ENCODE measurements at regions not wholly inside any gene's neighbourhood (a gene's known extent, or its start where the extent isn't known, plus 50 kb on each side); places are given as distances from the start of the nearest gene placed in this dataset.

DNA sequence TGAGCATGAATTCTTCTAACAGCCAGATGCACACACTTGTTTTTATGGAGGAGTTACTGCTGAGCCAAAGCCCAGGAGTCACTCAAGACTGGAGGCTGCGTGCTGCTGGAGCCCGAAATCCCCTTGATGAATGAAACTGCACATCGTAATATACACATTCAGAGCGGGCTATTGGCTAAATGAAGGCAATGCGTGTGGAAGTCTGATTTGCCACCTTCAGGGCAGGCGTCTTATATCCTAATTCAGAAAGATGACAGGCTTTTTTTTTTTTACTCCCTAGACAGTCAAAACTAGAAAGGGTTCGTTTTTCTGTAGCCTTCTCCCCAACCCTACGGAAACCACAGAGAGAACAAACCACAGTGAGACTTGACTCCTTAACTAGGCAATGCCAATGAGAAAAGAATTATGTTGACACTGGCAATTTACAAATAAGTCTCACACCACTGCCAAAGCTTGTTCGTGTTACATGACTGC is 227.2 kb upstream of the KLF14 start (continued):
- TF ChIP-seq STAT6 (CRISPR knock-in tag; conservative IDR thresholded peaks at IDR 0.05; ENCODE audit: low read depth) (no peak), CREM (CRISPR knock-in tag; IDR thresholded peaks at IDR 0.05) (no peak), MXD4 (CRISPR knock-in tag; IDR thresholded peaks at IDR 0.05; ENCODE audit: borderline replicate concordance) (no peak), JUN (CRISPR knock-in tag; IDR thresholded peaks at IDR 0.05) (no peak), ZNF219 (CRISPR knock-in tag; IDR thresholded peaks at IDR 0.05; ENCODE audit: borderline replicate concordance) (no peak)
- TF ChIP-seq, protein P1, sequence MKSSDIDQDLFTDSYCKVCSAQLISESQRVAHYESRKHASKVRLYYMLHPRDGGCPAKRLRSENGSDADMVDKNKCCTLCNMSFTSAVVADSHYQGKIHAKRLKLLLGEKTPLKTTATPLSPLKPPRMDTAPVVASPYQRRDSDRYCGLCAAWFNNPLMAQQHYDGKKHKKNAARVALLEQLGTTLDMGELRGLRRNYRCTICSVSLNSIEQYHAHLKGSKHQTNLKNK (CRISPR knock-in tag; IDR thresholded peaks at IDR 0.05): no peak
- TF ChIP-seq, protein P2, sequence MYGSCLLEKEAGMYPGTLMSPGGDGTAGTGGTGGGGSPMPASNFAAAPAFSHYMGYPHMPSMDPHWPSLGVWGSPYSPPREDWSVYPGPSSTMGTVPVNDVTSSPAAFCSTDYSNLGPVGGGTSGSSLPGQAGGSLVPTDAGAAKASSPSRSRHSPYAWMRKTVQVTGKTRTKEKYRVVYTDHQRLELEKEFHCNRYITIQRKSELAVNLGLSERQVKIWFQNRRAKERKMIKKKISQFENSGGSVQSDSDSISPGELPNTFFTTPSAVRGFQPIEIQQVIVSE (CRISPR knock-in tag; IDR thresholded peaks at IDR 0.05; ENCODE audit: borderline replicate concordance): no peak
- TF ChIP-seq, protein P3, sequence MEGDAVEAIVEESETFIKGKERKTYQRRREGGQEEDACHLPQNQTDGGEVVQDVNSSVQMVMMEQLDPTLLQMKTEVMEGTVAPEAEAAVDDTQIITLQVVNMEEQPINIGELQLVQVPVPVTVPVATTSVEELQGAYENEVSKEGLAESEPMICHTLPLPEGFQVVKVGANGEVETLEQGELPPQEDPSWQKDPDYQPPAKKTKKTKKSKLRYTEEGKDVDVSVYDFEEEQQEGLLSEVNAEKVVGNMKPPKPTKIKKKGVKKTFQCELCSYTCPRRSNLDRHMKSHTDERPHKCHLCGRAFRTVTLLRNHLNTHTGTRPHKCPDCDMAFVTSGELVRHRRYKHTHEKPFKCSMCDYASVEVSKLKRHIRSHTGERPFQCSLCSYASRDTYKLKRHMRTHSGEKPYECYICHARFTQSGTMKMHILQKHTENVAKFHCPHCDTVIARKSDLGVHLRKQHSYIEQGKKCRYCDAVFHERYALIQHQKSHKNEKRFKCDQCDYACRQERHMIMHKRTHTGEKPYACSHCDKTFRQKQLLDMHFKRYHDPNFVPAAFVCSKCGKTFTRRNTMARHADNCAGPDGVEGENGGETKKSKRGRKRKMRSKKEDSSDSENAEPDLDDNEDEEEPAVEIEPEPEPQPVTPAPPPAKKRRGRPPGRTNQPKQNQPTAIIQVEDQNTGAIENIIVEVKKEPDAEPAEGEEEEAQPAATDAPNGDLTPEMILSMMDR (IDR thresholded peaks at IDR 0.05): no peak

DNA sequence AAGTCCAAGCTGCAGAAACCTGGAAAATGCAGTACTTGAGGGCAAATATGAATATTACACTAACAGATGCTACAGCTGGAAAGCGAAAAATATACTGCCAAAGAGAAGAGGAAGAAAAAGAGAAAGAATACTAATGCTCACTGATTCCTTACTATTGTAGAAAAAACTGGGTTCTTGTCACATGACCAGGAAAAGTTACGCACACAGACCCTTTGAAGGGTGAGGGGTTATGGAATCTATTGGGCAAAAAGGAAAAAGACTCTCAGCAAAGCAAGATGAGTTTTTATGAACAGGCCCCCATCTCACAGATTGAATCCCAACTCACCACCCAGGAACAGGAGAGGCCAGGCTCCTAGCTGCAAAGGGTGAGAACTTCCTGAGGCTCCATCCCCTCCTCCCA is 228.1 kb upstream of the KLF14 start:
- Mint-ChIP-seq H3K36me3 (peaks cover 22% of the 10 kb centered on the region), H3K4me3 (no peak overlapping the region), H3K9me3 (peaks cover 16% of the 10 kb centered on the region), H3K27me3 (ENCODE audit: low read depth) (no peaks in the 10 kb centered on the region), H3K27ac (peak overlapping the region; percentile 82; the same call in 1 of the 2 replicates), H3K4me1 (no peaks in the 10 kb centered on the region; the same call in 1 of the 2 replicates)
- DNase-seq (ENCODE audit: low spot score) (no peak), ATAC-seq (no peak)
- TF ChIP-seq FOXJ3 (CRISPR knock-in tag; IDR thresholded peaks at IDR 0.05; ENCODE audit: borderline replicate concordance) (no peak), ZNF416 (CRISPR knock-in tag; IDR thresholded peaks at IDR 0.05) (no peak), TEAD4 (CRISPR knock-in tag; IDR thresholded peaks at IDR 0.05) (no peak), FOXP1 (CRISPR knock-in tag; IDR thresholded peaks at IDR 0.05; ENCODE audit: borderline replicate concordance) (no peak), ZNF396 (CRISPR knock-in tag; IDR thresholded peaks at IDR 0.05; ENCODE audit: borderline replicate concordance) (no peak), HMGA2 (CRISPR knock-in tag; IDR thresholded peaks at IDR 0.05) (no peak), ESRRA (CRISPR knock-in tag; IDR thresholded peaks at IDR 0.05; ENCODE audit: borderline replicate concordance) (no peak), KAT7 (CRISPR knock-in tag; IDR thresholded peaks at IDR 0.05; ENCODE audit: borderline replicate concordance) (no peak), NFATC4 (CRISPR knock-in tag; IDR thresholded peaks at IDR 0.05) (no peak), ZSCAN18 (CRISPR knock-in tag; IDR thresholded peaks at IDR 0.05) (no peak)
- TF ChIP-seq, protein P4, sequence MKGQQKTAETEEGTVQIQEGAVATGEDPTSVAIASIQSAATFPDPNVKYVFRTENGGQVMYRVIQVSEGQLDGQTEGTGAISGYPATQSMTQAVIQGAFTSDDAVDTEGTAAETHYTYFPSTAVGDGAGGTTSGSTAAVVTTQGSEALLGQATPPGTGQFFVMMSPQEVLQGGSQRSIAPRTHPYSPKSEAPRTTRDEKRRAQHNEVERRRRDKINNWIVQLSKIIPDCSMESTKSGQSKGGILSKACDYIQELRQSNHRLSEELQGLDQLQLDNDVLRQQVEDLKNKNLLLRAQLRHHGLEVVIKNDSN (CRISPR knock-in tag; IDR thresholded peaks at IDR 0.05): no peak
- TF ChIP-seq, protein P3 (IDR thresholded peaks at IDR 0.05): no peak
- TF ChIP-seq, protein P5, sequence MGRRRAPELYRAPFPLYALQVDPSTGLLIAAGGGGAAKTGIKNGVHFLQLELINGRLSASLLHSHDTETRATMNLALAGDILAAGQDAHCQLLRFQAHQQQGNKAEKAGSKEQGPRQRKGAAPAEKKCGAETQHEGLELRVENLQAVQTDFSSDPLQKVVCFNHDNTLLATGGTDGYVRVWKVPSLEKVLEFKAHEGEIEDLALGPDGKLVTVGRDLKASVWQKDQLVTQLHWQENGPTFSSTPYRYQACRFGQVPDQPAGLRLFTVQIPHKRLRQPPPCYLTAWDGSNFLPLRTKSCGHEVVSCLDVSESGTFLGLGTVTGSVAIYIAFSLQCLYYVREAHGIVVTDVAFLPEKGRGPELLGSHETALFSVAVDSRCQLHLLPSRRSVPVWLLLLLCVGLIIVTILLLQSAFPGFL (CRISPR knock-in tag; IDR thresholded peaks at IDR 0.05; ENCODE audit: borderline replicate concordance): no peak
- TF ChIP-seq, protein P6, sequence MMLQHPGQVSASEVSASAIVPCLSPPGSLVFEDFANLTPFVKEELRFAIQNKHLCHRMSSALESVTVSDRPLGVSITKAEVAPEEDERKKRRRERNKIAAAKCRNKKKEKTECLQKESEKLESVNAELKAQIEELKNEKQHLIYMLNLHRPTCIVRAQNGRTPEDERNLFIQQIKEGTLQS (CRISPR knock-in tag; conservative IDR thresholded peaks at IDR 0.05): no peak
- TF ChIP-seq, protein P7, sequence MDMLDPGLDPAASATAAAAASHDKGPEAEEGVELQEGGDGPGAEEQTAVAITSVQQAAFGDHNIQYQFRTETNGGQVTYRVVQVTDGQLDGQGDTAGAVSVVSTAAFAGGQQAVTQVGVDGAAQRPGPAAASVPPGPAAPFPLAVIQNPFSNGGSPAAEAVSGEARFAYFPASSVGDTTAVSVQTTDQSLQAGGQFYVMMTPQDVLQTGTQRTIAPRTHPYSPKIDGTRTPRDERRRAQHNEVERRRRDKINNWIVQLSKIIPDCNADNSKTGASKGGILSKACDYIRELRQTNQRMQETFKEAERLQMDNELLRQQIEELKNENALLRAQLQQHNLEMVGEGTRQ (CRISPR knock-in tag; IDR thresholded peaks at IDR 0.05): no peak
- POLR2A ChIA-PET: no interaction called here
- CTCF ChIA-PET: no interaction called here

All from WTC11 (cell line).